ENCODE measurements at regions not wholly inside any gene's neighbourhood (a gene's known extent, or its start where the extent isn't known, plus 50 kb on each side); places are given as distances from the start of the nearest gene placed in this dataset.
"Not testable (repeated sequence)": the region's sequence is repeated elsewhere in the genome, so short reads cannot be mapped to it uniquely, and the experiment has no call there.

DNA sequence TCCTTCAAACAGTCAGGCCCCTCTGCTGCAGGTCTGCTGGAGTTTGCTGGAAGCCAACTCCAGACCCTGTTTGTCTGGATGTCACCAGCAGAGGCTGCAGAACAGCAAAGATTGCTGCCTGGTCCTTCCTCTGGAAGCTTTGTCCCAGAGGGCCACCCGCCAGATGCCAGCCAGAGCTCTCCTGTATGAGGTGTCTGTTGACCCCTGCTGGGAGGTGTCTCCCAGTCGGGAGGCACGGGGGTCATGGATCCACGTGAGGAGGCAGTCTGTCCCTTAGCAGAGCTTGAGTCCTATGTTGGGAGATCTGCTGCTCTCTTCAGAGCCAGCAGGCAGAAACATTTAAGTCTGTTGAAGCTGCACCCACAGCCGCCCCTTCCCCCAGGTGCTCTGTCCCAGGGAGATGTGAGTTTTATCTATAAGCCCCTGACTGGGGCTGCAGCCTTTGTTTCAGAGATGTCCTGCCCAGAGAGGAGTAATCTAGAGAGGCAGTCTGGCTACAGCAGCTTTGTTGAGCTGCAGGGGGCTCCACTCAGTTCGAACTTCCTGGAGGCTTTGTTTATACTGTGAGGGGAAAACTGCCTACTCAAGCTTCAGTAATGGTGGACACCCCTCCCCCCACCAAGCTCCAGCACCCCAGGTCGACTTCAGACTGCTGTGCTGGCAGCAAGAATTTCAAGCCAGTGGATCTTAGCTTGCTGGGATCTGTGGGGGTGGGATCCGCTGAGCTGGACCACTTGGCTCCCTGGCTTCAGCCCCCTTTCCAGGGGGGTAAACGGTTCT is 72.1 kb downstream of the OGFRL1 start:
- not testable (repeated sequence) for H3K4me3 ChIP-seq (replicated peaks in 1 of 2; ENCODE audit: low read depth in 2 of 2, low read length in 2 of 2); DNase-seq (ENCODE audit: low read depth in 2 of 2)

DNA sequence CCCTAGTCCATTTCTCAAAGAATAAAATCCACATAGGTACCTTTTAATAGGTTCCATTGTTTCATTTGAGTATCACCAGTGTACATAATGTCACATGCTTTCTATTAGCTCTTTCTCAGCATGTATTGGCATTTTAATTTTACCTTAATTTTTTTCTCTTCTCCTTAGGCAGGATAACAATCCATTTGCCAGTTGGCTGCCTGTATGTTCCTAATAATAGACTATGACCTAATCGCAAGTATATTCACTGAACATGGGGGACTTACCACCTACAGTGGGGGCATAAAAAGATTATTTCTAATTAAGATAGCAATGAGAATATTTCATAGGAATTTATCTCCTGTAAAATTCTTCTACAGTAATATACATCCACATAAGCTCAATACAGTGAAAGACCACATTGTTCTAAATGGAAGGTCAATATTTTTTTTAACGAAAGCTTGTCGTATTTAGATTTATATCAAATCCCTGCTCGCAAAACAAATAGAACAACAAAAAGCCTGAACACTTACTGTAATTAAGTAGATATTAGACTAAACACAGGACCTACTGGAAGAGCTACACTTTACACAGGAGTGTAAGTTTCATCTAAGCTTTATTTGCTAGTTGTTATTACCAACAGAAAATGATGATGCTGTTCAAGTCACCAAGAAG is 76.4 kb downstream of the OGFRL1 start:
- TF ChIP-seq, protein P1, sequence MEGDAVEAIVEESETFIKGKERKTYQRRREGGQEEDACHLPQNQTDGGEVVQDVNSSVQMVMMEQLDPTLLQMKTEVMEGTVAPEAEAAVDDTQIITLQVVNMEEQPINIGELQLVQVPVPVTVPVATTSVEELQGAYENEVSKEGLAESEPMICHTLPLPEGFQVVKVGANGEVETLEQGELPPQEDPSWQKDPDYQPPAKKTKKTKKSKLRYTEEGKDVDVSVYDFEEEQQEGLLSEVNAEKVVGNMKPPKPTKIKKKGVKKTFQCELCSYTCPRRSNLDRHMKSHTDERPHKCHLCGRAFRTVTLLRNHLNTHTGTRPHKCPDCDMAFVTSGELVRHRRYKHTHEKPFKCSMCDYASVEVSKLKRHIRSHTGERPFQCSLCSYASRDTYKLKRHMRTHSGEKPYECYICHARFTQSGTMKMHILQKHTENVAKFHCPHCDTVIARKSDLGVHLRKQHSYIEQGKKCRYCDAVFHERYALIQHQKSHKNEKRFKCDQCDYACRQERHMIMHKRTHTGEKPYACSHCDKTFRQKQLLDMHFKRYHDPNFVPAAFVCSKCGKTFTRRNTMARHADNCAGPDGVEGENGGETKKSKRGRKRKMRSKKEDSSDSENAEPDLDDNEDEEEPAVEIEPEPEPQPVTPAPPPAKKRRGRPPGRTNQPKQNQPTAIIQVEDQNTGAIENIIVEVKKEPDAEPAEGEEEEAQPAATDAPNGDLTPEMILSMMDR (IDR thresholded peaks at IDR 0.05; ENCODE audit: low read depth, low read length): no peak
- no peak for DNase-seq (ENCODE audit: low read depth in 2 of 2)
- no peak overlapping the region for H3K4me3 ChIP-seq (replicated peaks in 1 of 2; ENCODE audit: low read depth in 2 of 2, low read length in 2 of 2)

DNA sequence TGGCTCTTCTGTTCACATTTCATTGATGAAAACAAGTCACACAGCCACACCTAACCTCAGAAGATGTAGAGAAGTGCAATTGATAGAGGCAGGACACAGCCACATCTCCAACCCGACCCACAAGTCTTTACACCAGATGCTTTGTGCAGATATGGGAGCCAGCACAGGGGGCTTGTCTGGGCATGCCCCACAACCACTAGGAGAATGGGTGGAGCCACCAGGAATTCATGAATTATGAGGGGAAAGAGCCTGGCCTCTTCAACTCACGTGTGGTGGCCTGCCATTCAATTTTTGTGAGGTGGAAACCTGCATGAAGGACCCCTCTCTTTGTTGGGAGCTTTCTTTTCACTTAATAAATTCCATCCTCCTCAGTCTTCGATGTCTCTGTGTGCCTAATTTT is 79.1 kb downstream of the OGFRL1 start:
- DNase-seq (ENCODE audit: low read depth in 2 of 2): no peak
- no peak overlapping the region for H3K4me3 ChIP-seq (replicated peaks in 1 of 2; ENCODE audit: low read depth in 2 of 2, low read length in 2 of 2)
- TF ChIP-seq, protein P1 (IDR thresholded peaks at IDR 0.05; ENCODE audit: low read depth, low read length): no peak

DNA sequence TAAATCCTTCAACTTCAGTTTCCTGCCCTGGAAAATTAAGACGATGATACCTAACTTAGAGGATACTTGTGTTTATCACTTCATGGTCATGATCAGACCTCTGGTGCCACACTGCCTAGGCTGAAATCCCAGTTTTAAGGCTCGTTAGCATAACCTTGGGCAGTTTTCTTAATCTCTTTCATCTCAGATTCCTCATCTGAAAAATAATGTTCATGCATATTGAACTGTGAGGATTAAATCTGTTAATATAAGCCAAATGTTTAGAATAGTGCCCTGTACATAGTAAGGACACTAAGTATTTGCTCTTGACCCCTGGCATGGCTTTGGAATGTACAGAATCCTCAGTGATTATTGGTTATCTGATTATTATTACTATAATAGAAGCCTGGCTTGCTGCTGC is 79.7 kb downstream of the OGFRL1 start:
- no peak overlapping the region for H3K4me3 ChIP-seq (replicated peaks in 1 of 2; ENCODE audit: low read depth in 2 of 2, low read length in 2 of 2)
- no peak for DNase-seq (ENCODE audit: low read depth in 2 of 2)
- TF ChIP-seq, protein P1 (IDR thresholded peaks at IDR 0.05; ENCODE audit: low read depth, low read length): no peak

DNA sequence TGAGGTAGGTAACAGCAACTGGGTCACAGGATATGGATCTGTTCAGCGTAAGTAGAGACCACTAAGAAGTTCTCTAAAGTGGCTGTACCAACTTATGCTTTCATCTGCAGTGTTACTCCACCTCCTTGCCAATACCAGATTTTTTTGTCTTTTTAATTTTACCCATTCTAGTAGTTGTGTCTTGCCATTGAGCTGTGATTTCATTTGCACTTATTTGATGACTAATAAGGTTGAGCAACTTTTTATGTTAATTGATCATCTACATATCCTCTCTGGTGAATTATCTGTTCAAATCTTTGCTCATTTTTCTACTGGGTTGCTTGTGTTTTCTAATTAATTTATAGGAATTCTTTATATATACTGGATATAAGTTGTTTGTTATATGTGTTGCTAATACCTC is 82.9 kb downstream of the OGFRL1 start:
- TF ChIP-seq, protein P1 (IDR thresholded peaks at IDR 0.05; ENCODE audit: low read depth, low read length): no peak
- H3K4me3 ChIP-seq (replicated peaks in 1 of 2; ENCODE audit: low read depth in 2 of 2, low read length in 2 of 2): no peak overlapping the region
- no peak for DNase-seq (ENCODE audit: low read depth in 2 of 2)

DNA sequence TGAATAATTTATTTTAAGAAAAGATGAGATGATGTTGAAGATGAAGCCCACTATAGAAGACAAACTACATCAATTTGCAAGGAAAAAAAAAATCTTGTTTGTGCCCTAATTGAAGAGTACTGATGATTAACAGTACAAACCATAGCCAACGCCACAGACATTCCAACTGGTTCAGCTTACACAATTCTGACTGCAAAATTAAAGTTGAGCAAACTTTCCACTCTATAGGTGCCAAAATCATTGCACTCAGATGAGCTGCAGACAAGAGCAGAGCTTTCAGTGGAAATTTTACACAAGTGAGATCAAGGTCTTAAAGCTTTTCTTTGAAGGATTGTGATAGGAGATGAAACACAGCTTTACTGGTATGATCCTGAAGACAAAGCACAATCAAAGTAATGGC is 85.3 kb downstream of the OGFRL1 start:
- TF ChIP-seq, protein P1 (IDR thresholded peaks at IDR 0.05; ENCODE audit: low read depth, low read length): no peak
- no peak overlapping the region for H3K4me3 ChIP-seq (replicated peaks in 1 of 2; ENCODE audit: low read depth in 2 of 2, low read length in 2 of 2)
- DNase-seq (ENCODE audit: low read depth in 2 of 2): peak in 1 of 2 donors; percentile 44

DNA sequence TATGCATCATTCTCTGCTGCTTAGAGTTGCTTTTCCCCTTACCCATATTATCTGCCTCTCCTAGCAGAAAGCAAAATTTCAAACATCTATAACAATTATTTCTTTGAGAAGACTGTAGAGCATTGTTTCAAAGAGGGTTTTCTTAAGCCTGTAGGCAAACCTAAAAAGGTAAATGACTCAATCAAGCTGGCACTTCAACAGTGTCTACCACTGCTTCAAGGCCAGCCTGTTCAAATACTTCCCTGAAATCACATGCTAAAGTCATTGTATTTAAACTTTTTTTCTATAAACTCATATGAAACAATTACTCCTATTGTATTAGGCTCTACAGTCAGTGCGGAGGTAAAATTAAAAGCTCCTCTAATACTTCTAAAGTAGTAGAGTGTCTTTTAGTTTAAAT is 87.1 kb downstream of the OGFRL1 start:
- peak; percentile 26 to 65 for DNase-seq (ENCODE audit: low read depth in 2 of 2)
- TF ChIP-seq, protein P1 (IDR thresholded peaks at IDR 0.05; ENCODE audit: low read depth, low read length): no peak
- H3K4me3 ChIP-seq (replicated peaks in 1 of 2; ENCODE audit: low read depth in 2 of 2, low read length in 2 of 2): no peak overlapping the region
